ENCODE measurements at regions not wholly inside any gene's neighbourhood (a gene's known extent, or its start where the extent isn't known, plus 50 kb on each side); places are given as distances from the start of the nearest gene placed in this dataset.

- DNase-seq (ENCODE audit: low read depth in 2 of 2) = no peak
Measured at GRCh38 chr5:123876276-123876790, 364.4 kb downstream of the CSNK1G3 start.

GRCh38 chr5:123875561-123876275, 363.7 kb downstream of the CSNK1G3 start:
- DNase-seq (ENCODE audit: low read depth in 2 of 2) = no peak

DNA sequence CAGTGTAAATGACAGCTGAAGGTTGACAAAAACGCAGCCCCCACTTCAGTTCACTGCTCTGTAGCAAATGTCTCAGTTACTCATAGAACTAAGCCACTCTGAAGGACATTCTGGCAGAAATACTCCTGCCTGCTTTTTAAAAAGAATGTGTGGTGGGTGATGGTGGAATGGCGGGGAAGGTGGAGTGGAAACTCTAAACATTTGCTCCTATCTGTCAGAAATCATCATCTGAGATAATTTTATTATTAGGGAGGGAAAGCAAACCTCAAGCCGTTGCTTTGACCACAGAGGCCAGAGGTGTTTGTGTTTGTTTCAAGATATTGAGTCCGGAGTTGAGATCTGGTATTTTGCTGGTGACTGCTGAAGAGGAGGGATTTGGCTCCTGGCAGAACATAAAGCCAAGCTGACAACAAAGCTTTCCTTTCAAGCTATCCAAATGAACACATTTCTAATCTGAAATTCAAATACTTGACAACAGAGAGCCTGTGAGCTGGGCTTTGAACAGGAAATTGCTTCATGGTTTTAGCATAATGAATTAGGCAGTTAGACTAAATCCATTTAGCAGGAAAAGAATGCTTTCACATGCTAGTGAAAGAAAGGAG, 362.7 kb downstream of the CSNK1G3 start:
- no peak for DNase-seq (ENCODE audit: low read depth in 2 of 2)

DNA sequence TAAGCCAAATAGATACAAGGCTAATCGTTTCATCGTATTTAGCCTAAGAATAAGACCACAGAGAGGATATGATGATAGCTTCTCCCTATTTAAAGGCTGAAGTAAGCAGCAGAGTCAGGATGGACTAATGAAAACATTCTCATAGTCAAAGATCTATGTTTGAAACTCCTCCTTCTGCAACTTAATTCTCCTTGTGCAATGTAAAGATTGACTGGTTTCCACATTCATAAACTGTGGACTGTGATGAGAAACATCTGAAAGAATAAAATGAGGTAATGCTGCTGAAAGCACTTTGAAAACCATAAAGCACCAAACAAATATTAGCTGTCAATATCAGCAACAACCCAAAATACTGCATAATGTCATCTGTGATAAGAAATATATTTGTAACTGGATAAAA, 361.9 kb downstream of the CSNK1G3 start:
- no peak for DNase-seq (ENCODE audit: low read depth in 2 of 2)

- DNase-seq (ENCODE audit: low read depth in 2 of 2) = no peak
Measured at GRCh38 chr5:123871373-123871772, 359.4 kb downstream of the CSNK1G3 start.

DNA sequence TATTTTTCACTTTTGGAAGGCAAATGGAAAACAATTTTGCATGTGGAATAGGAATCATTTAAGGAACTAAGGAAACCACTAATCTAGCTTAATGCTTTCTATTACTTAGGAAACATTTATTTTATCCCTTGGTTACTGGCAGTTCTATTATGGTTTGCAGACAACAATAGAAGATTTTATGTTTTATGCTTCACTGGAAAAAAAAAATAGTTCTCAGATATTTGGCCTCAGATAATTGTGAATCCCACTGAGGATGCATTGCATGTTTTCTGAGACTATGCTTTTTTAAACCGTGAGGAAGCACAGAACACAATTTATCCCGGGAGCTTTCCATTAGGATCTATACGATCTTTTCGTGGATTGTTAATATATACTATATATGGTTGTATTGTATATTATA, 356.9 kb downstream of the CSNK1G3 start:
- DNase-seq (ENCODE audit: low read depth in 2 of 2) = no peak

GRCh38 chr5:123868267-123868666, 356.3 kb downstream of the CSNK1G3 start:
- DNase-seq (ENCODE audit: low read depth in 2 of 2) = no peak

GRCh38 chr5:123865641-123866040, 353.7 kb downstream of the CSNK1G3 start:
- no peak for DNase-seq (ENCODE audit: low read depth in 2 of 2)

- no peak for DNase-seq (ENCODE audit: low read depth in 2 of 2)
Measured at GRCh38 chr5:123864578-123864977, 352.6 kb downstream of the CSNK1G3 start.

- no peak for DNase-seq (ENCODE audit: low read depth in 2 of 2)
Measured at GRCh38 chr5:123858938-123859337, 347.0 kb downstream of the CSNK1G3 start.

- no peak for DNase-seq (ENCODE audit: low read depth in 2 of 2)
Measured at GRCh38 chr5:123856766-123857165, 344.8 kb downstream of the CSNK1G3 start.

DNA sequence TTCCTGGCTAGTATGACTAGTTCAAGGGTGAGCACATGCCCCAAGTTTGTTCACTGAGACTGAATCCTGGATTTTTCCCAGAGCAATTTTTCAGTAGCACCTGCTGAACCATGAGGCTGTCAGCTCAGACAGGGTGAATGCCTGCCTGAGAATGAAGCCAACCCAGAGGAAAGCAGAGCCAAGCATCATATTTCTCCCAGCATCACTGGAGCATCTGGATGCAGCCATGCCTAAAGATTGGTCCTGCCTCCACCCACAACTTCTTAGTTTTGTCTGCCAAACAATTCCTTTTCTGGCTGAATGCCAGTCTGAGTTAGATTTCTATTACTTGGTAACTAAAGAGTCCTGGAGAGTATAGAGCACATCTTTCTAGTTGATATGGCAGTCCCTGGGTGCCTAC, 343.6 kb downstream of the CSNK1G3 start:
- no peak for DNase-seq (ENCODE audit: low read depth in 2 of 2)

- DNase-seq (ENCODE audit: low read depth in 2 of 2) = no peak
Measured at GRCh38 chr5:123845356-123846100, 333.6 kb downstream of the CSNK1G3 start.

GRCh38 chr5:123844873-123845272, 332.9 kb downstream of the CSNK1G3 start:
- DNase-seq (ENCODE audit: low read depth in 2 of 2) = no peak

DNA sequence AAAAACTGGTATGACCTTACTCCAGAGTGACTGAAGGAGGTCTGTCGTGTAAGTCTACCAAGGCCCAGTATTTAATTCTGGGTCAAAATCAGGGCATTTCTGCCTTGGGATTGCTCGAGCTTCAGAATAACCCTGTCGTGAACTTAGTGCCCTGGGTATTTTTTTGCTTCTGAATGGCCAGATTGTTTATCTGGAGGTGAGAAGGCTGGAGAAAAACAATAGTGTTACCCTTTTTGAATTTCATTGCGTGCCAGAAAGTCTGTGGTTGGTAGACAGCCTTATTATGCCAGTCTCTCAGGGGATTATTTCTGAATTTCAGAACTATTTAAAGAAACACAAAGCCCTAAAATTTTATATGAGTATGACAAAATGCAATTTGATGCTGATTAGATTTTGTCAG, 323.4 kb downstream of the CSNK1G3 start:
- no peak for DNase-seq (ENCODE audit: low read depth in 2 of 2)

DNA sequence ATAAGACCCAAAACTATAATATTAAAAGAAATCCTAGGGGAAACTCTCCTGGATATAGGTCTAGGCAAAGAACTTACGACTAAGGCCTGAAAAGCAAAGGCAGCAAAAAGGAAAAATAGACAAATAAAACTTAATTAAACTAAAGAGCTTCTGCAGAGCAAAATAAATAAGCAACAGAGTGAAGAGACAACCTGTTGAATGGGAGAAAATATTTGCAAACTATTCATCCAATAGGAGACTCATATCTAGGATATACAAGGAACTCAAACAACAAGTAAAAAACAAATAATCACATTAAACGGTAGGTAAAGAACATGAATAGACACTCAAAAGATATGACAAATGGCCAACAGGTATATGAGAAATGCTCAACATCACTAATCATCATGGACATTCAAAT, 318.6 kb downstream of the CSNK1G3 start:
- DNase-seq (ENCODE audit: low read depth in 2 of 2) = no peak

DNA sequence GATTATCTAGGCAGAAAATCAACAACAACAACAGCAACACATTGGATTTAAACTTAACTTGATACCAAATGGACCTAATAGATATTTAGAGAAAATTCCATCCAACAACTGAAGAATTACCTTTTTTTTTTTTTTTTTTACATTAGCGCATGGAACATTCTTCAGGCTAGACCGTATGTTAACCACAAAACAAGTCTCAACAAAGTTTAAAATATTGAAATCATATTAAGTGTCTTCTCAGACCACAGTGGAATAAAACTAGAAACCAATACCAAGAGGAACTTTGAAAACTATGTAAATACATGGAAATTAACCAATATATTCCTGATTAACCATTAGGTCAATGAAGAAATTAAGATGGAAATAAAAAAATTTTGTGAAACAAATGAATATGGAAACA, 315.8 kb downstream of the CSNK1G3 start:
- DNase-seq (ENCODE audit: low read depth in 2 of 2) = no peak

GRCh38 chr5:123819833-123820232, 307.9 kb downstream of the CSNK1G3 start:
- DNase-seq (ENCODE audit: low read depth in 2 of 2) = no peak

DNA sequence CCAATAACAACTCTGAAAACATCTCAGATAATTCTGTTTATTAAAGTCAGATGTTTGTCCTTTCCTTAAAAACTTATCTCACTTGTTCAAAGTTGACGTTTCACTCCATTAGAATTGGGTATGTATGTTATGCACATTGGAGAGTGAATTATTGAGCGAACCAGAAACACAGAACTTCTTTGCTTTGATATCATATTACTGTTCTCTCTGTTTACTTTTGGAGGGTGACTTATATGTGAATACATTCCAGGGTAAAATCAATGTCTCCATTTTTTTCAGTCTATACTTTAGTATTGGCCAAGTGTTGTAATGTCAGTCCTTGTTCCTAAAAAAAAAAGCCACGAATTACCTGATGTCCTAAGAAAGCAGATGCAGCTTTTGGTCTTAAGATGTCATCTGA, 307.4 kb downstream of the CSNK1G3 start:
- DNase-seq (ENCODE audit: low read depth in 2 of 2) = no peak

DNA sequence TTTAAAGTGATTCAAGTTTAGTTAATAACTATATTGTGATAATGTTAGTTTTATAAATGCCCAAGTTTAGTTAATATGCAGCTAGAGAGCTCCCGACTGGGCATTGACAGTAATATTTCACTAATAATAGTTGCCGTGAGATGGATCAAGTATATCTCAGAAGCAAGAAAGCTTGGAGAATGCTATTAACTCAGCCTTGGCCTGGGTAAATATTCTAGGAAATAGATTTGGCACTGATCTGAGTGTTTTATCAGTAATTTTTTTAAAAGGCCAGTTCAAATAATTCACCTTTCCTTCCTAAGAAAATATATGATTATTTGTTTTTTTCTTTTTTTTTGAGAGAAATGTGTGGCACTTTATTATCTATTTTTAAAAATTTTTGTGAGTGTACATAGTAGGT, 305.3 kb downstream of the CSNK1G3 start:
- DNase-seq (ENCODE audit: low read depth in 2 of 2) = no peak

DNA sequence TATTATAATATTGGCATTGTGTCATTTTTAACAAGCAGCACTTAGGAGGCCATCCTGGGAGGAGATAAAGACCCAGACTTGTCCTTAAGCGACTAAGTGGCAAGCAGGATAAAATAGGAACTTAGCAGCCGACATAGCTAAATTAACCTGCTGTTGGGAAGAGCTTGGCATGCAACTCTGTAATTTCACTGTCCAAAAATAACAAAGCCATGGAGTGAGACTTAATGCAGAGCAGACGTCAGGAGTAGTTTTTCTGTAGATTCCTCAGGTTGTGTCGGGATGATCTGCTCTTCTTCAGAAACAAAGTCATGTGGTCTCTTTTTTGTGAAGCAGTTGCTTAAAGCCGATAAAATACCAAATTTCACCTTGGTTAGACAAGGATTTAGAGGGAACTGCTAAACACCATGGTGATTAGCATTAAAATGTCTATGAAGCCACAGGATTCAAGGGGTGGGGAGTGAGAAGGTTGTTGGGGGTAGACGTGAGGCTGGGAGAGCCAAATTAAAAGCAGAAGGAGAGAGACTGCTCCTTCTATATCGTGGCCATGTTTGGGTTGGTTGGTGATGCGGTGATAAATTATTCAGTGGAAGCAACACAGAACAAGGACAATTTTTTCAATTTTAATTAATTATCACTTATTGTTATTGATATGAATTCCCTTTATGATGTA, 303.0 kb downstream of the CSNK1G3 start:
- no peak for DNase-seq (ENCODE audit: low read depth in 2 of 2)

DNA sequence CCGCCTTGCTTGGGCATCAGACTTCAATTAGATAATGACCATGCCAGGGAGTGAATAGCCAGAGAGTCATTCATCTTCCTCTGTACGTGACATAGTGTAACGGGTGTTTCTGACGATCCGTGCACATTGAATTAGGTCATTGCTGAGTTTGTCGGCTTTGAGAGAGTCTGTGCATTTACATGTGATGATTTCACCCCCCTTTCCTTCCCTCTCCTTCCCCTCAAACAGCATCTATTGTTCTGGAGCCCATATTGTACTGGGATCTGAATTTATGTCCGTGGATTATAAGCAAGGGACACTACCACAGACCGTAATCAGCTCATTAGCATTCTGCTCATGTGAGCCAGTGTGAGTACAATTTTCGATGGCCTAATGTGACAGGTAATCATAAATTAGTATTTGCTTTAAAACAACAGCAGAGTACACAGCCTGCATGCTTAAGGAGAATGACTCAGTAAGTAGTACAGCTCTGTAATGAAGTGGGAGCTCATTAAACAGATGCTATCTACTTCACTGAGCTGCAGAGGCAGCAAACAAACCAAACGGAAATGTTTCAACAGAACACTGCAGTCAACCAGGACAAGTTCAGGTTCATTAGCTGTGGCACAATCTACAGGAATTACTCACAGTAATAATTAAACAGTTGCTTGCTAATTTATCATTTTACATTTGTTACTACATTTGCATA, 302.1 kb downstream of the CSNK1G3 start:
- DNase-seq (ENCODE audit: low read depth in 2 of 2) = no peak
